Erythroblast (primary cell): ENCODE measurements at regions not wholly inside any gene's neighbourhood (a gene's known extent, or its start where the extent isn't known, plus 50 kb on each side); places are given as distances from the start of the nearest gene placed in this dataset.

Experiments
- GATA1 ChIP-seq: IDR thresholded peaks from 2 replicates; pipeline ENCODE4 v1.6.1; 2011; ENCODE audit warnings: low read depth, mild to moderate bottlenecking, control low read depth, low read length, moderate library complexity
- POLR2A ChIP-seq: IDR thresholded peaks from 2 replicates; pipeline ENCODE4 v1.6.1; 2011; ENCODE audit warnings: mild to moderate bottlenecking, low read length

DNA sequence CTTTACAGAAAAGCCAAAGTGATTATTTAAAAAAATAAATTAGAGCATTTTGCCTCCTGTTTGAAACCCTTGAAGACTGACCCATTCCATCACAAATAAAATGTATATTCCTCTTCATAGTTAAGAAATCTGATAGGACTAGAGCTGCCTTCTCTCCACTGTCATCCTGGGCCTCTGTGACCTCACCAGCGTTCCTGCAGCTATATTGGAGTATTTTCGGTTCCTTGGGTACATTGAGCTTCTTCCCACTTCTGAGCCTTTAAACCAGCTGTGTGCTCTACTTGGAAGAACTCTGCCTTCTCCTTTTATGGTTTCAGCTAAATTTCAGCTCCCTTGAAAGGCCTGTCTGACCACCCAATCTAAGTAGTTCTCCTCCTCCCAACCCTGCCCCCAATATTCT is 99.1 kb upstream of the ABCA1 start:
- TF ChIP-seq POLR2A (no peak), GATA1 (no peak)
